Stimulated activated CD8-positive, alpha-beta memory T cell treated with anti-CD3 and anti-CD28 coated beads, Interleukin-4, amount 100 ng/mL, for 24 hours (primary cell): ENCODE measurements at regions not wholly inside any gene's neighbourhood (a gene's known extent, or its start where the extent isn't known, plus 50 kb on each side); places are given as distances from the start of the nearest gene placed in this dataset.

Source experiments
- DNase-seq: peaks from one replicate; pipeline ENCODE4 v3.0.0-alpha.2; 2020; ENCODE audit warnings: low read depth

GRCh38 chr6:6376845-6377244, 56.4 kb upstream of the F13A1 start:
- DNase-seq: no peak

- DNase-seq: no peak
These were observed 57.2 kb upstream of the F13A1 start for GRCh38 chr6:6377621-6378020.

GRCh38 chr6:6379573-6379972, 59.1 kb upstream of the F13A1 start:
- no peak for DNase-seq

DNA sequence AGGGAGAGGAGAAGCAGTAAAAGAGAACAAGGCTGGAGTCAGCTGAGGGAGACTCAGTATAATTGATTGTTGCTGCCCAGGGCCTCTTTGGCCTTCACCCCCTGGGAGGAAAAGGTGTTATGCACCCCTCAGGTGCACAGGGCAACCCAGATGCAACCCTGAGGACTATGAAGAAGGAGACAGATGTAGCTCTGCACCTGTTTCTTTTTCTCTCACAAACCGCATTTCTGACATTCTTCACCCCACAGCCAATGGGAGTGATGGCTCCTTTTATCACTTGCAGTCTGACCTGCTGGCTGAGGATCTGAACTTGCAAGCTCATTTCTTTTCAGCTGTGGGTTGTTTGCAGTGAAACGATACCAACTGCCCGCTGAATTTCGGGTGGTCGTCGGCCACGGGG, 64.1 kb upstream of the F13A1 start:
- DNase-seq: no peak

GRCh38 chr6:6386010-6386409, 65.5 kb upstream of the F13A1 start:
- DNase-seq: no peak

GRCh38 chr6:6390849-6391602, 70.6 kb upstream of the F13A1 start:
- no peak for DNase-seq

DNA sequence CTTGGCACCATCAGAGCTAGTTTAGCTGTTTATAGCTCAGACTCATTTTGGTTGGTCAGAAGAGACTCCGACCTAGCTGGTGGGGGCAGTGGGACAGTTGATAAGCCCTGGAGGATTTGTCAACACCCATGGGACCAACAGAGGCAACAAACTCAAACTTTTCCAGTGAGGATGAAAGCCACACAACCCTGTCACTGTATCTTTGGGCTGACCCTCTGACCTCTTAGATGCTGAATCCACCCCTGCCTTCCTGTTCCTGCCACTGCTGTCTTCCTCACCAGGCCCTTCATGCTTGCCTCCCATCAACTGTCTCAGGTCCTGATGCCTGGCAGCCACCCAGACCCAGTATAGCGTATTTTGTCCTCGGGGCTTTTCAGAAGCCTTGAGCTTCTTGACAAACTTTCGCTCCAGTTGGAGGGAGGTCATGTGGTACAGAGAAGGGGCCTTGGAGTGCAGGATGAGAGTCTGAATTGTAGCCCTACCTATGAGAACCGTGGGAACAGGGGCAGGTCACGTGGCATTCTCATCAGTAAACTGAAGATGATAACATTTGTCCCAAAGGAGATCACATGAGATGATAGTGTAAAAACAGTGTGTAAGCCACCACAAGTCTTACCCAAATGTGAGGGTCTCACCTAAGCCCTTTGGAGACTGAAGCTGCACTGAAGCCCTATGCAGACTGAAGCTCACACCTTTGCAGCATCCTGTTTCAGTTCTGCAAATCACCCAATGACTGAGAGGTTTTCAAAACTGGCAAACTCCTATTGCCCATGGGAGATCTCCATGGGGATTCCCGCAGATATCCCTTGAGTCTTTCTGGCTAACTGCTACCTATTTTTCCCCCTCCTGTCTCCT, 72.0 kb upstream of the F13A1 start:
- no peak for DNase-seq

GRCh38 chr6:6393069-6393529, 72.6 kb upstream of the F13A1 start:
- no peak for DNase-seq

DNA sequence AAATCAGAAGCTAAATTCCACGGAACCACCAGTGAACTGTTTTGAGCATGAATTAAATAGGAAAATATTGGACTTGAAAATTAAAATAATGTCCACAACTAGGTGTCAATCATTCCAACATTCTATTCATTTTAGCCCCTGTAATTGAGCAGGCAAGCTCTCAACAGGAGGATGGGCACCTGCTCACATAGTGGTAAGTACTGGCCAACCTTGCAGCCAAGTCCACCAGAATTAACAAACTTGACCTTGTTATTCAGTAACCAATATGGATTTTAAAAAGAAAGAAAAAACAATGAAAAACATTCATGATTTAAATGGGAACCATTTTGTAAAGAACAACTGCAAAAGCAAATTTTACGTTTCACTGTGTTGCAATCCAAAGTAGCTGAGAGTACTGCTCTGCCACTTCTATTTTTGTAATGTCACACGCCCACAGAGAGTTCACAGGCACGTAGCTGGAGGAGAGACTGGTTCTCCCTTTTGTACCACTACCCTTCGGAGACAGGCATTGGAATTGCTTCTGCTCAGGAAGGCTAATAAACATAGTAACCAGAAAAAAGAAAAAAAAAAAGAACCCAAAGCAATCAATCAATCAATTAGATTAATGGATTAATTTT, 75.2 kb upstream of the F13A1 start:
- no peak for DNase-seq

GRCh38 chr6:6397842-6398241, 77.4 kb upstream of the F13A1 start:
- DNase-seq: no peak

DNA sequence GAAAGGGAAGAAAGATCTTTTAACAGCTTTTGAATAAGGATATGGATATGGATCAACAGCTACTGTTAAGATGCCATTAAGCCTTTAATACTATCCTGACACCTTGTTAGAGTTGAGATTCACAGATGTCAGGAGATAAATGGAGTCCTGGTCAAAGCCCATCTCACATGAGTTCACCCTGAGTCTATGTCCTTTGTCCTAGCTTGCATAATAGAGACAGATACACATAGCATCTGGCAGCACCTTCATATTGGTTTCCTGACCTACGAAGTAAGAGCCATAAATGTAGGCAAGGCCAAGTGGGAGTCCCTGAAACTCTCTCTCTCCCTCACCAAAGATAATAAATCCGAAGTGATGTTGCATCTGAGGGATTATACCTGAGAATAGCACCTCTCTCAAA, 79.1 kb upstream of the F13A1 start:
- DNase-seq: no peak

- DNase-seq: no peak
These were observed 80.9 kb upstream of the F13A1 start for GRCh38 chr6:6401401-6401800.

DNA sequence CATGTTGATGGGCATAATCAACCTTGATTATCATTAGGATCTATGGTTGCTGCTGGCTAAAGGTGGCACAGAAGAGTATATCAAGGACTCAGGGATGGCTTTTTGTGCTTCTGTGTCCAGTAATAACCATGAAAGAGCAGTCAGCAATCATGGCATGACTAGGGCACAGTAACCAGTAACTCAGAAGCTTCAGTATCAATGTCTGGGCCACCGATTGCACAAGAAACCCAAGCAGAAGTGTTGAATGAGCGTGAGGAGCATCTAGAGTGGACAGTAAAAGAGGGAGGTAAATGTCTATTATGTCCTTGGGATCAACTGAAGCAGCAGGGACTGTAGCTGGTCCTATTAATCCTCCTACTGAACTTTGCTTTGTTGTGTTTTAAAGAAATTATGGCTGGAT, 81.5 kb upstream of the F13A1 start:
- no peak for DNase-seq

- no peak for DNase-seq
These were observed 82.1 kb upstream of the F13A1 start for GRCh38 chr6:6402591-6402990.

DNA sequence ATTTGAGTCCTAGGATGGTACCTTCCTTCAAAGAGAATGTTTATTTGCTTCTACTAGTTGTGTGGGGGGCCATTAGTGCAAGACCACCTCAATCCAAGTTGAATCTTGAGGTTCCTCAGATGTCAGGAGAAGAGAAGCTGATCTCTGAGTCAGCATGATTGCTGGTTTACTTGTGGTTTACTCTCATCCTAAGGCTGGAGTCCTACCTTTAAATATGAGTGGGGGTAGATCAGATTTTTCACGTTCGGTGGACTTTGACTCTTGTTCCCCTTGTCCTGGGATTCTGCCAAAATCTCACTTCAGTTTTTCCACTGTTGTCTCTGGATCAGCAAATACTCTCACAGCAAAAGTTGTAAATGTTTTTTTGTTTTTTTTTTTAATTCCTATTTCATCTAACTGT, 84.6 kb upstream of the F13A1 start:
- DNase-seq: no peak

DNA sequence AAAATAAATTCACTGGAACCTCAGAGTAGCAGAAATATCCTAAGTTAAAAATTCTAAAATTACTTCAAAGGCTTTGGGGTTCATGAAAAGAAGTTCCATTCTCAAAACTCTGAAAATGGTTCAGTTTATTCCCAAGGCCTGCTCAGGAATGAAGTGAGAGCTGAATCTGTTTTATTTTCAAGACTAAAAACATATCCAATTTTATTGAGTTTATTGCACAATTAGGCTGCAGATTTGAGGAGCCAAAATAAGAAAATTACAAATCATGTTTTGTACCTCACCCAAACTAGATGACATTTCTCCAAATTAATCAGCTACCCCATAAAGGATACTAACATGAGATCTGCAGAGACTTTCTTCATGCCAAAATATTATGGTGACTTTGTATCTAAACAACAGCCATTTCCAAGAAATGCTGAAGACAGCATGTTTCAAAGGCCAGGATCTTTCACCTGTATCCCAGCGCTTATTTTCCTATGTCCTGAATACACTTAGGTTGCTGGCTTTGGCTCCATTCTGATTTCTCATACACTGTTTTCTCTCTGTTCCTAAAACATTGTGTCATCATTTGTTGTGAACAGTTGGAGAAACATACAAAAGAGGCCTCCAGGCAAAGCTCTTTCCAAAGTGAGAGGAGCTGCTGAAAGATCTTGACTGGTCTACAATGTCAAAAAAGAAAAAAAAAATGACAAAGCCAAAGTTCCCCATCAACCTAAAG, 85.7 kb upstream of the F13A1 start:
- no peak for DNase-seq

DNA sequence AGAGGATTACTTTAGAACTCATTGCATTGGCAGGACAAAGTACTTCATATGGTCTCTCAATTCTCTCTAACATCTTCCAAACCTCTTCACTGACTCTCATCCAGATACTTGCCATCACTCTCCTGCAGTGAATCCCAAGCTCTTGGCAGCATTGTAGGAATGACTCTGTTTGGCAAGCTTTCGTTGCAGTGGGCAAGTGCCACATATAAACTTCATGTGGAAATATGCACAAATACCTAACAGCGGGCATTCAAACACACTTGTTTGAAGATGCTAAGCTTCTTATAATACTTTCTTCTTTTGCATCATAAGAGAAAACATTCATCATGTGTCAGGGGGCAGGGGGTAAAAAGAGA, 86.2 kb upstream of the F13A1 start:
- DNase-seq: no peak

DNA sequence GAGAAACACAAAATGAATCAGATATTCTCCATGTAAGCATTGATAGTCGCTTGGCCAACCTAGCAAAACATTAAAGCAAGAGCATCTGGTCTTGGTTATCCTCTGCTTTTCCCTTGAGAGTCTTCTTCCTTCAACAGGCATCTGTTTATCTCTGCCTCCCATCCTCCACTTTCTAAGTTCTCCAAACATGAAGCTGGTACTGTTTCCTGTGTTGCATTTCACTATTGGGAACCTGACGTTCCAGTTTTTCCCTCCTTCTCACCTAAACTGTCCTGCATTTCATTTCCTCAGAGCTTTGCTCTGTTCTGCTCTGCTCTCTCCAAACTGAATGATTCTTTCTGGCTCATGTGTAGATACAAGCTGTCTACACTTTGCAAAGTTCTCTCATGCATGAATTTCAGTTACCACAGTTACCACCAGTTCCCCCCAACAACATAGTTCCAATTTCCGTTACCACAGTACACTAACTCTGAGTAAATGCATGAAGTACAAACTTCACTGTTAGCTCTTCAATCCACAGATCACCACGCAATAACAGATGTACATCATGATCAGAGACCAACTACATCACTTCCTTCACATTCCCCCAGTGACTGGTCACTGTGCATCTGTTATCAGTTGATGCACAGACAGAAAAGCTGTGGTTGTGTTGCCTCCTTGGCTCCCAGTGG, 86.7 kb upstream of the F13A1 start:
- no peak for DNase-seq

- DNase-seq: no peak
These were observed 89.1 kb upstream of the F13A1 start for GRCh38 chr6:6409397-6410030.

DNA sequence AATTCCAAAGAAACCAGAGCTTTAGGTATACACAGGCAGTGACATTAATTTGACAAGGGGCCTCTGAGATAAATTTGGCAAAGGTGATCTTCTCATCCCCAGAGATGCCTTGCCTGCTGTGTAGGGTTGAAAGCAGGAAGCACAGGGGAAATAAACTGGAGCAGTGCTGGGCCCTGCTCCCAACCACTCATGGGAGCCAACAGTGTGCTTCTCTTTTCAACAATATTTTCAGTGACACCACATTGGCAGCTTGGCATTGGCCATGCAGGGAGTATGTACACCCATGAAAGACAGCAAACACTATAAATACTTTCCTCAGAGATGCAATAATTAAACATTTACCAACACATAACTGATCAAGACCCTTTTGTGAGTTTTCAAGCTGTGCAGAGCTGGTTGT, 90.7 kb upstream of the F13A1 start:
- DNase-seq: no peak

DNA sequence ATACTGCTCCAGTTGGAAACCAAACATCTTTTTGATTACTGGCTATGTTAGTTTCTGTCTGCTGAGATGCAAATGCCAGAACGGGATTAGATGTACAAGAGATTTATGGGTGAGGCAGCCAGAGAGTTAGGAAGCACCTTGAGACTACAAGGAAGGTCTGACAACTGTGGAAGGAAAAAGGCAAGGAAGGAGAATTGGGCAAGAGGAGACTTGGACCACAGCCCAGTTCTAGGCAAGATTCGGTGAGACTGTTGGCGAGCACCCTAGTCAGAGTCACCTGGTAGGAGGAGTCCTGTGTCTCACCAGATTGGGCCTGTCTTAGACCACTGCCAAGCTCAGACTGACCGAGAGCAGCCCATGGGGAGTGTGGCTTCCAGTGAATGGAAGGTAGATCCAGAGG, 91.8 kb upstream of the F13A1 start:
- no peak for DNase-seq
